HK-2 (cell line): ENCODE measurements at regions not wholly inside any gene's neighbourhood (a gene's known extent, or its start where the extent isn't known, plus 50 kb on each side); places are given as distances from the start of the nearest gene placed in this dataset.

Source experiments
- DNase-seq: peaks from one replicate; pipeline ENCODE4 v3.0.0-alpha.2; 2018; ENCODE audit not compliant: unreplicated experiment

GRCh38 chr14:49016381-49016780 is 569.8 kb downstream of the RPS29 start:
- no peak for DNase-seq

GRCh38 chr14:49014476-49014875 is 571.7 kb downstream of the RPS29 start:
- no peak for DNase-seq

- DNase-seq: no peak
These were observed 577.8 kb downstream of the RPS29 start for GRCh38 chr14:49008363-49008762.

DNA sequence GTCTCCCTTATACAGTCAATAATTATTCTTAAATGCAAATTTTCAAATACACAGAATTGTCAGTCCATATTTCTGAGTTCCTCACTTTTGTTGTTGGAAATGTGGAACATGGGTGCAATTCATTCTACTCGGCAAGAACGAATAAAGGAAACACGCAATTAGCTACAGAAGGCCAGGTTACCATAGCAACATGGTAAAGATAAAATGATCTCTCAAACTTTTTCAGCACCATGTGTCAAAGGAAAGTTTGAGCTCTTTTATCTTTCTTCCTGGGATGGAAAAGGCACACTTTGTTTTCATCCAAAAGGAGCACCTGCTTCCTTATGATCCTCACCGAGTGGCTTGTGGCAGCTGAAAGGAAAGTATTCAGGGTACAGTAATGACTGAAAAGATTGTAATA is 595.0 kb downstream of the RPS29 start:
- DNase-seq: no peak

DNA sequence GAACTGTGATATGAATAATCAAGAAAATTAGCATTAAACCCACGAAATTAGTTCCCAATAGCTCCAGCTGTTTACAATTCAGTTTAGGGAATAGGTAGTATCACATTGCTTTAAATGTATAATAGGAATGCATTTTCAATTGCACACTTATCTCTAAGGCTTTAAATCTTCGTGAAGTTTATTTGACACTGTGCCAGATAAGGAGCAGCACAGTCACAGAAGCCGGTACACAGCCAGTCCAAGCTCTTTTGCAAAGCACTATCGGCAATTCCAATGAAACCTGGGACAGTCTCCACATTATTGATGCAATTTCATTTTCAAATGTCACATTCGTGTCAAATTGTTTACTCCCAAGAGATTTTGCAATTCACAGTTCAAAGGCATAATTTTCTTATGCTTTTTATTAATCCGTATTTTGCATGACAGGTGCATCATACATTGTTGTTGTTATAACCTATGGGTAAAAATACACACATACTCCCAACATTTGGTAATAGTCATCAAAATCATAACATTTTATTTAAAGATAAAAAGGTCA is 602.8 kb downstream of the RPS29 start:
- no peak for DNase-seq

GRCh38 chr14:48974994-48975393 is 611.2 kb downstream of the RPS29 start:
- no peak for DNase-seq

DNA sequence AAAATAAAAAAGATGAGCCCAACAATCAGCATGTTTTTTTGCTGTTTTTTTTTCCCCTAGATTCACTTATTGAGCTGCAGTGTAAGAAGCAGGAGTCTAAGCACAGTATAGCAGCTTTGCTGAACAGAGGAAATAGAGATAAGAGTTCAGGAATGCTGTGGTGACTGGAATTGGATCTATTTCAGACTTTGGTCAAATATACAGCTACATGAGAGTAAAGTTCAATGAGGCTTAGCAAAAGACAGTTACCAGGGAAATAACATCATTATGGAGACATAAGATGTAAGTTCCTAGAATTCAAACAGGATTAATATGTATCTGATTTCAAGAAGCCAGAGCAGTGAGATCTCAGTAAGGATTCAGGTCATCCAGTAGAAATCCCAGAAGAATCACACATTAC is 613.0 kb downstream of the RPS29 start:
- no peak for DNase-seq

DNA sequence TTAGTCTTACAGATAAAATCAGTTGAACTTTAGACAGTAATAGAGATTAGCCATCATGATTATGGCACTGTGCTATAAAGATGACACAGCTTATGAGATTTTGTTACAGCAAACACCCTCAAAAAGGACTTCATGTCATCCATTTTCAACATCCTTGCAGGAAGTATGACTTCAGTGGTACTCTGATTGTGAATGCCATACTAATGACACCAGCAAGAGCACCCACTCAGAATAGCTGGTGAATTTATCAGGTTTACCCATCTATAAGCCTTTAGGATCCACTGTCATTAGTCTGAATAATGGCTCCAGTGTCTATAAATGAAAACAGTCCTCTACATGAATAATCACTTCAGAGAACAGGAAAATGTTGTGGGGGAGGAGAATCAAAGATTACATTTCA is 615.2 kb downstream of the RPS29 start:
- no peak for DNase-seq

- DNase-seq: no peak
These were observed 618.8 kb downstream of the RPS29 start for GRCh38 chr14:48967419-48967818.

GRCh38 chr14:48963231-48963790 is 622.9 kb downstream of the RPS29 start:
- no peak for DNase-seq

- no peak for DNase-seq
These were observed 628.7 kb downstream of the RPS29 start for GRCh38 chr14:48957486-48957885.

DNA sequence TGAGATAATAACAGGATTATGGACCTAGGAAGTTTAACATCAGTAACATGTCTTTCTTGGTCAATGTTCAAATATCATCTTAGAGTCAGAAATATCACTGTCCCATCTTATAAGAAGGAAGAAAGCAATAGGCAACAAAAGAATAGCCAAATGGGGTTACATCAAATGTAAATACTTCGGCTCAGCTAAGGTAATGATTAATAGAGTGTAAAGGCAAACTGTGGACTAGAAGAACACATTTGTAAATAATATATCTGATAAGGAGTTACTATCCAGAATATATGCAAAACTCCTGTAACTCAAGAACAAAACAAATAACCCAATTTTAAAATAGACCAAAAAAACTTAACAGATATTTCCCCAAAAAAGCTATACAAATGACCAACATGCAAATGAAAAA is 630.3 kb downstream of the RPS29 start:
- no peak for DNase-seq

DNA sequence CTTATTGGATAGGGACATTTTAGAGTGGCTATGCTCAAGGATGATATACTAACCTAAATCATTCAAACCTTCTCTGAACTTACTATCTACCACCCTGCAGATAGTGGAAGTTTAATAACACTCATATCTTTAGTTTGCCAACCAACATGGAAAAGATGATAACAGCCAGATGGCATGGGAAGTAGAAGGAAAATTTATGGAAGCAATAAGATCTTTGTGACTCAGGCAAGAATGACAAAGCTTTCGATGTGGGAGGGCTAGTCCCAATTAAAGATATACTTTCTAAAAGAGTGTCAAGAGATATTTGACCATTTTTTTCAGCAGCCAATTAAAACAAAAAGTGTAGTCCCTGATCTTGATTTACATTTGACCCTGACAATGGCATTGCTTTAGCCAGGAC is 631.7 kb downstream of the RPS29 start:
- DNase-seq: no peak

DNA sequence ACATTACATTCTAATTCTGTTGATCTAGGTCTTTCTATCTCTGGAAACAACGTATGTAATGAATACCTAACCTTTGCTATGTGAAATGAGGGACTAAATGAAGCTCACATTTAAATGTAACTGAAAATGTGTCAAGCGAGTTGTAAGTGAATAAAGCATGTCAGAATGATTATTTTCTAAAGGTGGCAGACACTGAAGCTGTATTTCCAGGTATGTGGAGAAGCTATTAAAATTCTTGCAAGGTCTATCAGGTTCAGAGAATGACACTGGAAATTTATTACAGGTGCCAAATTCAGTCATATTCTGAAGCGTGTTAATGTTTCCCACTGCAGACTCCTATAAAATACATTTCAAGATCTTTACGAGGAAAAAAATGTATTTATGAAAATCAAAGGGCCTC is 641.4 kb downstream of the RPS29 start:
- DNase-seq: no peak

GRCh38 chr14:48943913-48944312 is 642.3 kb downstream of the RPS29 start:
- DNase-seq: no peak

DNA sequence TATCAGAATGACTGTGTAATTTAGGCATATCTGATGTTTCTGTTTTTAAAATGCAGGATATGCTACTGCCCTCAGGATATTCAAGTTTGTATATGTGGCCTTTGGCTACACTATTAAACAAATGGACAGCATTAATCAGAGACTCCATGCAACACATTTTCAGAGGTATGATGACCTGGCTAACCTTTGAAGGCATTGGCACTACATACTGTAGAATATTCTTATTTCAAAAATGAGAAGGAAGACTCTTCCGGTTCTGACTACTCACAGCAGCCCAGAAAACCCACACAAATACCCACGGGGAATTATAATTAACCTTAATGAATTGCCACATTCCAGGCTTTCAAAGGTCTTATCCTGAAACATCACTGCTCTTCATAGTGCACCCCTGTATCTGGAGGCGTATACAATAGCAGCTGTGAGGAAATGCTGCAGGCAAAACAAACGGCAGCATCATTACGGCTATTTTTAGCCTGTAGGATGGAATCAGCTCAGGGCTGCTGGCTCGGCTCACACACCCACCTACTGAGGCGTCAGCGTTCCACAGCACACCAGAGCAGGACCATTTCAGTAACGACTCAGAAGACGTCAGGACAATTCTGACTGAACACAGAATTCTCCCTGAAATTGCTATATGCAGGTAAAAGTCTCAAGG is 648.5 kb downstream of the RPS29 start:
- DNase-seq: no peak

DNA sequence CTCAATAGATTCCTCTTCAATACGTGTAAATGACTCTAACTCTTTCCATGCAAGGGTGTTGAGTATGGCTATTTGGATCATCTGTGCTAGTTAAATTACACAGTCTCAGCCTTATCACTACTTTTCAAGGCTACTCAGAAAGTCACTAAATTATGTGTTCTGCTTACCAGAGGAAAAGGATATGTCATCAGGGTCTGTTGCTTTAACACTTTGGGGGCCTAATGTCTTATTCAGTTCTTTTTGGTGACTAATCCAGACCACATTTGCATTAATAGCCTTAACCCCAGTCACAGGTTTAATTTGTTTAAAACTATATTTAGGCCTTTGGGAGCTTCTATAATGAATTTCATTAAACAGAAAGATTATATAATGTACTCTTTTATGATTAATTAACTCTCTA is 649.3 kb downstream of the RPS29 start:
- no peak for DNase-seq

DNA sequence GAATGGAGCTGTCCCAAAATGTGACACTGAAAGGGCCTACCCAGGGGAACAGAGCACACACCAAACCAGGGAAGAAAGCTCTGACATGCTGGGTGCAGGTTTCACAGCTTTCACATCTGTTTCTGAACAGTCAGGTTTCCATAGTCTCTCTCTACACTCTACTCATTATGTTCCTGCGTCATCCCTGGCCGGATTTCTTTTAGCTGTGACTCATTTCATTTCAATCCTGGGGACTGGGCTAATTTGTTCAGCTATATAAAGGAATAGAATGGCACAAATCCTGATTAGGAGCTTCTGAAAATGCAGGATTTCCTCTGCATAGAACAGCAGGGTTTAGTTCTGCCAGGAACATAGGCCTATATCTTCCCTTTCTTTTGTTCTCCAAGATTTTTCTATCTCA is 649.8 kb downstream of the RPS29 start:
- DNase-seq: no peak

- DNase-seq: no peak
These were observed 661.0 kb downstream of the RPS29 start for GRCh38 chr14:48925184-48925583.

- DNase-seq: no peak
These were observed 671.3 kb downstream of the RPS29 start for GRCh38 chr14:48914921-48915320.

DNA sequence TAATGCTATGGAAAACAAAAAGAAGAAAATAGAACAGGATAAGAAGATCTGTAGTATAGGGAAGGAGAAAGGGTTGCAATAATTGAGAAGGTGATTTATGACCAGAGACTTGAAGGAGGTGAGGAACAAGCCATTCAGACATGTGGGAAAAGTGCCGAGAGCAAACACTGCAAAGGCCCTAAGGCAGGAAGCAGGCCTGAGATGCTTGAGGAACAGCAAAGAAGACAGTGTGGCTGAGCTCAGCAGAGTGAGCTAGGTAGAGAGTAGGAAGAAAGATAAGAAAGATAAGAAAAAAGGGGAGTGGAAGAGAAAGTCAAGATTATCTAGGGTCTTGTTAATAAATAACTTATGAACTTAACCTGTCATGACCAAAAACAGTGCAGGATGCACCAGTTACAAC is 671.8 kb downstream of the RPS29 start:
- DNase-seq: no peak

- no peak for DNase-seq
These were observed 685.6 kb downstream of the RPS29 start for GRCh38 chr14:48900565-48900964.

GRCh38 chr14:48890333-48890732 is 695.8 kb downstream of the RPS29 start:
- DNase-seq: no peak

DNA sequence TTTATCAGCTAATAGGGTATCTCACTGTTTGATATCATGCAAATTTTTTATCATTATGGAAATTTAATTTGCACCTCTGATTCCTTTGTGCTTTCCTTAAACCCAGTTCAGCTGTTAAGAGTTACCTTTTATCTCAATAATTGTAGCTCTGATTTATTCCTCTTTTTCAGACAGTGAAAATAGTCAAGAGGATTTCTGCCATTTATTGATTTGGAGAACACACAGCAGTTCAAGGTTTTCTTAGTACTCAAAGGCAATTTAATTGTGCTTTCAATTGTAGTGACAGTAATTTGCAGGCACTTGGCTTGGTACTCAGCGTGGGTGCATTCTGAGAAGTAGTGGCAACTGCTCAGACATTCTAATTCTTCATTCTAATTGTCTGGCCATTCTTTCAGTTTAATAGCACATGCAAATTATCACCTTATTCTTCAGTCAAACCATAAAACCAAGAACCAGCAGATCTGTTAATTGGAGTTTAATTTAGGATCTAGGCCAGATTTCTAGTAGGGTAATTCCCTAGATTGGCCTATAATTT is 709.3 kb downstream of the RPS29 start:
- DNase-seq: no peak
